GM23248 (cell line): ENCODE measurements at regions not wholly inside any gene's neighbourhood (a gene's known extent, or its start where the extent isn't known, plus 50 kb on each side); places are given as distances from the start of the nearest gene placed in this dataset.
"Not testable (repeated sequence)": the region's sequence is repeated elsewhere in the genome, so short reads cannot be mapped to it uniquely, and the experiment has no call there.

Source experiments
- EZH2 ChIP-seq: fragments of 200-600 bp; sonication (generic); IDR thresholded peaks from 2 replicates; pipeline ENCODE4 v1.6.1; 2018; ENCODE audit warnings: antibody characterized with exemption, mild to moderate bottlenecking; ENCODE audit not compliant: insufficient read depth, poor library complexity, severe bottlenecking
- EZH2phosphoT487 ChIP-seq: fragments of 200-600 bp; sonication (generic); IDR thresholded peaks from 2 replicates; pipeline ENCODE4 v1.6.1; 2018; ENCODE audit warnings: antibody characterized with exemption, moderate library complexity, mild to moderate bottlenecking, low read depth; ENCODE audit not compliant: insufficient read depth

GRCh38 chr7:57826548-57826947 lies 376.6 kb downstream of the ZNF716 start:
- not testable (repeated sequence) for TF ChIP-seq EZH2, EZH2phosphoT487
